ENCODE measurements at regions not wholly inside any gene's neighbourhood (a gene's known extent, or its start where the extent isn't known, plus 50 kb on each side); places are given as distances from the start of the nearest gene placed in this dataset.
"Not testable (repeated sequence)": the region's sequence is repeated elsewhere in the genome, so short reads cannot be mapped to it uniquely, and the experiment has no call there.

- Histone ChIP-seq H3K9me3 (no peaks in the 10 kb centered on the region), H3K4me3 (no peak overlapping the region), H3K27ac (no peak overlapping the region), H3K27me3 (replicated peaks; ENCODE audit: insufficient read depth) (peaks cover 5% of the 10 kb centered on the region), H3K4me1 (replicated peaks) (no peaks in the 10 kb centered on the region), H3K36me3 (no peaks in the 10 kb centered on the region)
- WGBS, result 30% methylated on average over 7 of the region's 7 CpGs
- TF ChIP-seq CTCF (IDR thresholded peaks at IDR 0.05), result no peak
- TF ChIP-seq POLR2A (IDR thresholded peaks at IDR 0.05), result no peak
- no peak for TF ChIP-seq POLR2AphosphoS5 (IDR thresholded peaks at IDR 0.05)
- DNase-seq (ENCODE audit: low spot score), result no peak
- intact Hi-C loops (cut with DNase I), result no loop called here
Observed at GRCh38 chr22:27075891-27076290, 418.5 kb downstream of the MIAT start.

GRCh38 chr22:27078064-27078463, 420.7 kb downstream of the MIAT start:
- WGBS, result 95% methylated on average over 3 of the region's 3 CpGs

GRCh38 chr22:27080036-27080578, 422.7 kb downstream of the MIAT start:
- Histone ChIP-seq H3K4me1 (replicated peaks) (no peaks in the 10 kb centered on the region), H3K36me3 (no peaks in the 10 kb centered on the region), H3K9me3 (no peaks in the 10 kb centered on the region), H3K27me3 (replicated peaks; ENCODE audit: insufficient read depth) (peaks cover 2% of the 10 kb centered on the region), H3K27ac (no peak overlapping the region), H3K4me3 (no peak overlapping the region)
- TF ChIP-seq CTCF (IDR thresholded peaks at IDR 0.05) (no peak), POLR2AphosphoS5 (IDR thresholded peaks at IDR 0.05) (no peak), POLR2A (IDR thresholded peaks at IDR 0.05) (no peak)
- intact Hi-C loops (cut with DNase I), result no loop called here
- DNase-seq (ENCODE audit: low spot score), result no peak
- WGBS, result 89% methylated on average over 8 of the region's 8 CpGs

More at GRCh38 chr22:27078064-27078463, 420.7 kb downstream of the MIAT start:
- intact Hi-C loops (cut with DNase I); H3K27ac ChIP-seq; H3K4me1 ChIP-seq (replicated peaks); DNase-seq (ENCODE audit: low spot score); H3K27me3 ChIP-seq (replicated peaks; ENCODE audit: insufficient read depth); H3K36me3 ChIP-seq; H3K9me3 ChIP-seq; H3K4me3 ChIP-seq: not testable (repeated sequence)

GRCh38 chr22:27080863-27081262, 423.5 kb downstream of the MIAT start:
- no peaks in the 10 kb centered on the region for H3K9me3 ChIP-seq
- TF ChIP-seq POLR2AphosphoS5 (IDR thresholded peaks at IDR 0.05) (no peak), CTCF (IDR thresholded peaks at IDR 0.05) (no peak), POLR2A (IDR thresholded peaks at IDR 0.05) (no peak)
- peaks cover 2% of the 10 kb centered on the region for H3K27me3 ChIP-seq (replicated peaks; ENCODE audit: insufficient read depth)
- intact Hi-C loops (cut with DNase I), result no loop called here
- 71% methylated on average over 2 of the region's 2 CpGs for WGBS
- H3K4me1 ChIP-seq (replicated peaks), result no peaks in the 10 kb centered on the region
- no peaks in the 10 kb centered on the region for H3K36me3 ChIP-seq
- H3K4me3 ChIP-seq, result no peak overlapping the region
- no peak overlapping the region for H3K27ac ChIP-seq
- no peak for DNase-seq (ENCODE audit: low spot score)

- DNase-seq (ENCODE audit: low spot score), result no peak
- Histone ChIP-seq H3K4me1 (replicated peaks) (no peaks in the 10 kb centered on the region), H3K27ac (no peak overlapping the region), H3K4me3 (no peak overlapping the region), H3K27me3 (replicated peaks; ENCODE audit: insufficient read depth) (no peaks in the 10 kb centered on the region), H3K36me3 (no peaks in the 10 kb centered on the region), H3K9me3 (no peaks in the 10 kb centered on the region)
- intact Hi-C loops (cut with DNase I), result no loop called here
- WGBS, result 66% methylated on average over 4 of the region's 4 CpGs
- TF ChIP-seq POLR2A (IDR thresholded peaks at IDR 0.05) (no peak), CTCF (IDR thresholded peaks at IDR 0.05) (no peak)
Observed at GRCh38 chr22:27083610-27084009, 426.2 kb downstream of the MIAT start.

Data from prostate gland (tissue), 2 donors.